ENCODE measurements at regions not wholly inside any gene's neighbourhood (a gene's known extent, or its start where the extent isn't known, plus 50 kb on each side); places are given as distances from the start of the nearest gene placed in this dataset.

GRCh38 chr10:22770270-22770669, 55.9 kb upstream of the PIP4K2A start:
- TF ChIP-seq CTCF (IDR thresholded peaks at IDR 0.05) (no peak), POLR2A (IDR thresholded peaks at IDR 0.05) (no peak)
